ENCODE measurements at regions not wholly inside any gene's neighbourhood (a gene's known extent, or its start where the extent isn't known, plus 50 kb on each side); places are given as distances from the start of the nearest gene placed in this dataset.

GRCh38 chr5:2690293-2690692 lies 61.2 kb downstream of the IRX2 start:
- Histone ChIP-seq H3K9me2 (ENCODE audit: low read depth, low read length) (no peaks in the 10 kb centered on the region), H3K27me3 (ENCODE audit: insufficient read depth, low read length) (no peaks in the 10 kb centered on the region), H3F3A (ENCODE audit: insufficient read depth, low read length) (no peaks in the 10 kb centered on the region), H3K36me3 (ENCODE audit: insufficient read depth, low read length) (no peaks in the 10 kb centered on the region), H3K9me3 (ENCODE audit: low read length) (no peaks in the 10 kb centered on the region), H3K9ac (ENCODE audit: low read length) (no peak overlapping the region), H3K4me1 (ENCODE audit: insufficient read depth, low read length, severe bottlenecking) (no peaks in the 10 kb centered on the region), H3K79me2 (ENCODE audit: insufficient read depth, low read length) (no peaks in the 10 kb centered on the region), H3K27ac (ENCODE audit: low read depth, low read length, poor library complexity, severe bottlenecking) (no peak overlapping the region), H3K4me3 (ENCODE audit: low read depth, low read length, poor library complexity, severe bottlenecking) (no peak overlapping the region), H4K20me1 (ENCODE audit: insufficient read depth, low read length) (no peaks in the 10 kb centered on the region), H2AFZ (ENCODE audit: low read length) (no peak overlapping the region), H3K4me2 (ENCODE audit: low read length) (no peak overlapping the region)
- TF ChIP-seq EZH2 (IDR thresholded peaks at IDR 0.05; ENCODE audit: borderline replicate concordance, low read length) (no peak), CTCF (IDR thresholded peaks at IDR 0.05; ENCODE audit: low read length) (no peak)

GRCh38 chr5:2688586-2688985 lies 62.9 kb downstream of the IRX2 start:
- Histone ChIP-seq H3K9me3 (ENCODE audit: low read length) (no peaks in the 10 kb centered on the region), H3K36me3 (ENCODE audit: insufficient read depth, low read length) (no peaks in the 10 kb centered on the region), H2AFZ (ENCODE audit: low read length) (no peak overlapping the region), H3K27ac (ENCODE audit: low read depth, low read length, poor library complexity, severe bottlenecking) (no peak overlapping the region), H3K4me2 (ENCODE audit: low read length) (no peak overlapping the region), H3K4me3 (ENCODE audit: low read depth, low read length, poor library complexity, severe bottlenecking) (no peak overlapping the region), H3K79me2 (ENCODE audit: insufficient read depth, low read length) (no peaks in the 10 kb centered on the region), H3F3A (ENCODE audit: insufficient read depth, low read length) (no peaks in the 10 kb centered on the region), H3K9ac (ENCODE audit: low read length) (no peak overlapping the region), H4K20me1 (ENCODE audit: insufficient read depth, low read length) (no peaks in the 10 kb centered on the region), H3K27me3 (ENCODE audit: insufficient read depth, low read length) (no peaks in the 10 kb centered on the region), H3K4me1 (ENCODE audit: insufficient read depth, low read length, severe bottlenecking) (no peaks in the 10 kb centered on the region), H3K9me2 (ENCODE audit: low read depth, low read length) (no peaks in the 10 kb centered on the region)
- no peak for TF ChIP-seq EZH2 (IDR thresholded peaks at IDR 0.05; ENCODE audit: borderline replicate concordance, low read length)
- no peak for TF ChIP-seq CTCF (IDR thresholded peaks at IDR 0.05; ENCODE audit: low read length)

- H3K27ac ChIP-seq (ENCODE audit: low read depth, low read length, poor library complexity, severe bottlenecking) = no peak overlapping the region
- no peaks in the 10 kb centered on the region for H4K20me1 ChIP-seq (ENCODE audit: insufficient read depth, low read length)
- no peaks in the 10 kb centered on the region for H3K36me3 ChIP-seq (ENCODE audit: insufficient read depth, low read length)
- H2AFZ ChIP-seq (ENCODE audit: low read length) = no peak overlapping the region
- H3K4me3 ChIP-seq (ENCODE audit: low read depth, low read length, poor library complexity, severe bottlenecking) = no peak overlapping the region
- no peaks in the 10 kb centered on the region for H3K9me2 ChIP-seq (ENCODE audit: low read depth, low read length)
- no peaks in the 10 kb centered on the region for H3F3A ChIP-seq (ENCODE audit: insufficient read depth, low read length)
- no peaks in the 10 kb centered on the region for H3K4me1 ChIP-seq (ENCODE audit: insufficient read depth, low read length, severe bottlenecking)
- no peak overlapping the region for H3K9ac ChIP-seq (ENCODE audit: low read length)
- H3K27me3 ChIP-seq (ENCODE audit: insufficient read depth, low read length) = no peaks in the 10 kb centered on the region
- H3K4me2 ChIP-seq (ENCODE audit: low read length) = no peak overlapping the region
- H3K79me2 ChIP-seq (ENCODE audit: insufficient read depth, low read length) = no peaks in the 10 kb centered on the region
- no peak for TF ChIP-seq CTCF (IDR thresholded peaks at IDR 0.05; ENCODE audit: low read length)
- no peak for TF ChIP-seq EZH2 (IDR thresholded peaks at IDR 0.05; ENCODE audit: borderline replicate concordance, low read length)
- H3K9me3 ChIP-seq (ENCODE audit: low read length) = no peaks in the 10 kb centered on the region
Observed at GRCh38 chr5:2687746-2688145, 63.7 kb downstream of the IRX2 start.

Data from OCI-LY1 (cell line).